Fibroblast of skin of left biceps (primary cell): ENCODE measurements at regions not wholly inside any gene's neighbourhood (a gene's known extent, or its start where the extent isn't known, plus 50 kb on each side); places are given as distances from the start of the nearest gene placed in this dataset.
"Not testable (repeated sequence)": the region's sequence is repeated elsewhere in the genome, so short reads cannot be mapped to it uniquely, and the experiment has no call there.

ENCODE experiments used
- DNase-seq, 2 experiments: peaks; one replicate each; pipeline ENCODE4 v3.0.0-alpha.2; 2013; ENCODE audit warnings: low read depth in 2 of 2

DNA sequence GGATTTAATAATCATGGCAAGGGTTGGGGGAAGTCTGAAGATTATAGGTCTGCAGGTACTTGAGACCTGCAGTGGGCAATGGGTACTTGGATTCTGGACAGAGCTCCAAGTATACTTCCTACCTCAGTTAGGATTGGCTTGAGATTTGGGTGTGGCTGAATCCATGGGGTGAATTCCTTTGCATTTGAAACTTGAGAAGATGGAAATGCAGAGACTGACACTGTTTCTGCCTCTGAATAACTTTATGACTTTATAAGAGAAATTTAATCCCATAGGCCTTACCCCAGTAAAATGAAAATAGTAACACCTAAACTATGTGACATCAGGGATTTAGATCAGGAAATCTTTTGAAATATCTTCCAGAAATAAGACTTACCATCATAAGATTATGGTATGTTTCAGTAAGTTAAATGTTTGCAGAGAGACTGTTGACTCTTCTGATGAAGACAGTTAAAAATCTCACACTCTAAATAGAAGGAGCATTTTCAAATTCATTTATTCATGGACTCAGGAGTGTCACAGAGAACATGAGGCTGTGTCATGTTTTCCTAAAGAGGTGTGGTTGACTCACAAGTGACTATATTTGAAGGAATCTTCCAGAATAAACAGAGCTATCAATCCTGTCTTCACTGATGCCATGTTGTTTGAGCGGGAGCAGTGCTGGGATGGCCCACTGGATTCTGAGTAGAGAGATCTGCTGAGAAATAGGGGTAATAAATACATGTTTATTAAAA lies 513.5 kb upstream of the NR3C2 start:
- no peak for DNase-seq

DNA sequence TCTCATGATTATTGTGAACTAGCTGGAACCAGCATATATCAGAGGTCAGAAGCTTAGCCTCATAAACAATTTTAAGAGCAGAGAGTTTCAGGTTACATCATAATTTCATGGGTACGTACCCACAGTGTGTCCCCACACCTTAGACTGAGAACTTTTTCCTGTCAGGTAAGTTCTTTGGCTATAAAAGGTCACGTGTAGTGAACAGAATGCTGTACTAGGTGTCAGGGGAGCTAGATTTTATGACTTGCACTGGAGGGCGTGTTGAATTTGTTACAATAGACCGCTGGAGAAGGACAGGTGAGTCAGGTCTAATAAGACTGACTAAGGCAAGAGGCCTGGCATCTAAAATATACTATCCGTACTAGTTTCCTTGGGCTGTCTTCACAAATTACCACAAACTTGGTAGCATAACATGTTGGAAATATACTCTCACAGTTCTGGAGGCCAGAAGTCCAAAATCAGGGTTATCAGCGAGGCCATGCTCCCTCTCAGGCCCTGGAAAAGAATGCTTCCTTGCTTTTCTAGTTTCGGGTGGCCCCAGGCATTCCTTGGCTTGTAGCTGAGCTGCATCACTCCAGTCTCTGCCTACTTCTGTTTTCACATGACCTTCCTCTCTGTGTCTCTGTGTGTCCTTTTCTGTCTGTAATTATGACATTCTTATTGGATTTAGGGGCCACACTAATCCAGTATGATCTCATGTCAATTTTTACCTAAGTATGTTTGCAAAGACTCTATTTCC lies 512.0 kb upstream of the NR3C2 start:
- no peak for DNase-seq

DNA sequence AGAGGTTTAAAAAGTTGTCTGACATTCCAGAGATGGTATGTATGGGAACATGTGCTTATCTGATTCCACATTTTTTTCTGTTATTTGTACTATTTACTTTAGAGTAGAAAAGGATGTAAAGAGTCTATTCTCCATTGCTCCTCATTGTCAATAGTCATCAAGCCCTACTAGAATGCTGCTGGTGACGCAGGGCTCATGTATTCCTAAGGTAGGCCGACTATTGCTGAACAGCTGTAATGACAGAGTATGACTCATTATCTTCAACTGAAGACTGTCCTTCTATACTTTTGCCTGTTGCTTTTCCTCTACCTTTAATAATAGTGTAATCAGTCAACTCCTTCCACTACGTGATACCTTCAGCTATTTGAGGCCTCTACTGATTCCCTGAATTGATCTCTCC lies 509.1 kb upstream of the NR3C2 start:
- no peak for DNase-seq

DNA sequence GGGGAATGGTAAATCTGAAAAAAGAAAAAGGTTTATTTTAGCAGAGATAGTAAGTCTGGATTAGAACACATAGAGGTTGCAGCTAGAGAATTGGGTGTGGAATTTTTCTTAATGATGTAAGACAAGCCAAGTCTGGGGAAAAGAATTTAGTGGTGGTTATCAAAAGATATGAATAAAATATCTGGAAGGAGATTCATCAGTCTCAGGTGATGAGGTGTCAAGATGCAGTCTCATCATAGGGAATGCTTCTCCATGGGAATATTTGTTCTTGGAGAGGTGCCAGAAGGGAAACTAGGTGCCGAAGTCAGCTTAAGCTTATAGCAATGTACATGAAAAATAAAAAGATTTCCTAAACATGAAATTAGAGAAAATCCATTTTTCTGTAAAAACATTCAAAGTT lies 504.1 kb upstream of the NR3C2 start:
- DNase-seq: no peak

- DNase-seq: no peak
Observed at GRCh38 chr4:148944839-148945219, 502.6 kb upstream of the NR3C2 start.

GRCh38 chr4:148944136-148944838 lies 502.1 kb upstream of the NR3C2 start:
- no peak for DNase-seq

DNA sequence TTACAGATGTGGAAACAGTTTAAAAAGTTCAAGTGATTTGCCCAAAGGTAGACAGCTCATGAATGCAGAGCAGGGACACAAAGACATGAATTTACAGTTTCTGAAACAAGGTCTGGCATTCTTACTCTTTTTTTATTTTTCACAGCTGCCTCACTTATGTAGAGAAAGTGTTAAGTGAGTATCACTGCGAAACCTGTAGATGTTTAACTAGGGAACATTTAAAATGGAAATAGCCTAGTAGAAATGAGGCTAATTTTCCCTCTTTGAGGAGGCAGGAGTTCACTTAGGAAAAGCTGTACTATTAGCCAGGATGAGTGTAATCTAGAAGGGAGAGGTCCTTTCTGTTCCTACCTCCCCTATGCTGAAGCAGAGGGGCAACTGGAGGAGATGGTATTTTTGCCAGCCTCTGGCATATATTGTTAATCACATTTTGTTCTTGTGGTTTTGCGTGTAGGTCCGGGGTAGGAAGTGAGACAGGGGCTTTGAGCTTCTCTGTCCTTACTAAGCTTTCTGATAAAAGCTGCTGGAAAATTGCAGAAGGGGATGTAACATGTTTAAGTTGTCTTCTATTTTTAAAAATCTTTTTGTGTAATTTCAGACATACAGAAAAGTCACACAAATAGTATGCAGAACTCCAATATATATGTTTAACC lies 492.8 kb upstream of the NR3C2 start:
- DNase-seq: no peak

DNA sequence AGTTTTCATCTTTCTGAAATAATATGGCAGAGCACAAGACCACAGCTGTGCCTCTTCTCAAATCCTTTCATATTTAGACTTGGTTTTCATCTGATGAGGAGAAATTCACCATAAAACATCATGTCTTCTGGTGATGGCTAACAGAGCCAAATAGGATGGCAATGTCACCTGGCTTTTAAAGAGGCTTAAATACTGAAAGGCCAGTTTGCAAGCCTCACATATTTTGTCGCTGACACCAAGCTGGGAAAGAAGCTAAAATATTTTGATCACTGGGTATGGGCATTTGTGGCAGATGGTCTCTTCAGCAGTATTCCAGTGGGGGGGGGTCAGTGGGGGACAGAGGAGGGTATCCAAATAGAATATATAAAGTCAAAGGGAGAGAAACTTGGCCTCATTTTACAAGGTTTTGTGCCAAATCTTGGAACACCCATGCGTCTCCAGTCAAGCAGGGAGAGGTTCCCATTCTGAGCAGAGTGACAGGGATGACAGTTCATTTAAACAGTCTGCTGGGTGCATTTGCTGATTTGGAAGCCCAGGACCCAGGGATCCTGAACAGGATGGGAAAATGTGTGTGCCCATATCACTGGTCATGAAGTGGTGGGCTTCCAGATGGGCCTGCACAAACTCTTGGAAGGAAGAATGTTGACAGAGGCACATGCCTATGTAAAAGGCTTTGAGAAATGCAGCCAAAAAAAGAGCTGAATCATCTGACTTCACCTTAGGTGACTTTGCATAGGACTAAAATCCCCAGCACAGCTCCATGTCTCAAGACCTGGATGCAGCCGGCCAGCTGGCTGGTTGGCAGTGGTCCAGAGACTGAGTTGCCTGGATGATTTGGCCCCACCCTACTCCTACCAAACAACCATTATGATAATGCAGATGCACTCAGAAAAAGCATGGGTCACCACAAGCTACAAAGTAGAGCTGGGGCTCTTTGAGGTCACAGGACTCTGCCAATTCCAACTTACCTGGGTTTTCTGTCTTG lies 484.4 kb upstream of the NR3C2 start:
- no peak for DNase-seq

- DNase-seq: no peak
Observed at GRCh38 chr4:148923881-148924280, 481.7 kb upstream of the NR3C2 start.

GRCh38 chr4:148922497-148922896 lies 480.3 kb upstream of the NR3C2 start:
- no peak for DNase-seq

DNA sequence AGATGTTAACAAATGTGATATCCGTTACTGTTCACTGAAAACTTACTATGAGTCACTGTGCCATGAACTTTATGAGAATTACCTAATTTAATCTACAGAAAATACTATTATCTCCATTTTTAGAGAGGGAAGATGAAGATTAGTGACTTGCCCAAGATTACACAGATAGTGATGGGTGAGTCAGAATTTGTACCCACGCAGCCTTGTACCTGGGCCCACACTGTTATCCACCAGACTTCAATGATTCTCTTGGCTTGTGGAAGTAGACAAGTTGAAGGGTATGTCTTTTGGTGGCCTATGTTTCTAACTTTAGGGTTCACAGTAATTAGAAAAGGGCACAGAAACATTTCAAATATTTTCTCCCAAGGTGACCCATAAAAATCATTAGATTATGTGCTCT lies 472.5 kb upstream of the NR3C2 start:
- DNase-seq: no peak

DNA sequence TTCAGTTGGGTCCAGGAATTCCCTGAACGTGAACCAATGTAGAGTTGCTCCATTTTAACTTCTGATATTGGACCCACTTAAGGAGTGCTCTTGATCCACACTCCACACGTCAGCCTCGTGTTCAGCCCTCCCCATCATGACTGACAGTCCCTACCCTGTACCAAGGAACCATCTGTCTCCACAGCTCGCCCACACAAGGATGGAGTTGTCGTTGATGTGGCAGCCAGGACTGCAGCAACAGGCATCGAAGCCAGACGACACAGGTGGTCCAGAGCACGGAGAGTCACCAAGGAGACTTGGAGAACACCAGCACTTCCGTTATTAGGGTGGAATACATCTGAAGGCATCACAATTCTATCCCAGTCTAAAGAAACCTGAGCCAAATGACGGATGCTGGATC lies 472.1 kb upstream of the NR3C2 start:
- DNase-seq: no peak

DNA sequence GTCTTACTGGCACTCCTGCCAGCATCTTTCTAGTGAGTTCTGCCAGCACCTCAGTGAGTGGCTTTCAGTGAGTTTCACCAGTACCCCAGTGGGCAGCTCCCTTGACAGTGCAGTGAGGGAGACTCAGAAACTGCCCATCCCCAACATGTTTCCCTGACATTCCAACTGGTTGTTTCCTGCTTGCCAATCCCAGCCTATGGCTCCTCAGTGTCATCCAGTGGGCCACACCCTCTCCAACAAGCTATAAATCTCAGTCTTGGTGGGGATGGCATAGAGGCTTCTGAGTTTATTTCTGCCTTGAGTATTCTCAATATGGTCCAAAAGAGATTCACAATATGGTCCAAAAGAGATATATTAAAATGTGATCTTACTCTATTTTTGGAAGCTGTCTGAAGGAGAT lies 461.2 kb upstream of the NR3C2 start:
- DNase-seq: no peak

- no peak for DNase-seq
Observed at GRCh38 chr4:148901075-148901705, 459.0 kb upstream of the NR3C2 start.

- DNase-seq: not testable (repeated sequence)
Observed at GRCh38 chr4:148898139-148898538, 455.9 kb upstream of the NR3C2 start.

DNA sequence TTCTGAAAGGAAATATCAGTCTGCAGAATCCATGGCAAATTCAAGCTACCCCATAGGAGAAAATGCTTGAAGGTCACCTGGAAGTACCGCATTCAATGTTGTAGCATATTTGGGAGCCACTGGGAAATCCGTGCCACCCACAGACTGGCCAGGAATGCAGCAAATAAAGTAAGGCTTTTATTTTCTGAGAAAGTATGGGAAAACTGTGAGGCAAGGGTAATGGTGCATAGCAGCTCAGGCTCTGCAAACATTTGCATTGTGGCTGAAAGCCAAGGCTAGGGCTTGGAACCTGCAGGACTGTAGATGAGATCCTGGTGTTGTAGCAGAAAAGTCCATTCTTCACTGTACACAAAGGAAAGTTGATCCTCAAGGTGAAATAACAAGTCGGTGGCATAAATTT lies 450.9 kb upstream of the NR3C2 start:
- no peak for DNase-seq

DNA sequence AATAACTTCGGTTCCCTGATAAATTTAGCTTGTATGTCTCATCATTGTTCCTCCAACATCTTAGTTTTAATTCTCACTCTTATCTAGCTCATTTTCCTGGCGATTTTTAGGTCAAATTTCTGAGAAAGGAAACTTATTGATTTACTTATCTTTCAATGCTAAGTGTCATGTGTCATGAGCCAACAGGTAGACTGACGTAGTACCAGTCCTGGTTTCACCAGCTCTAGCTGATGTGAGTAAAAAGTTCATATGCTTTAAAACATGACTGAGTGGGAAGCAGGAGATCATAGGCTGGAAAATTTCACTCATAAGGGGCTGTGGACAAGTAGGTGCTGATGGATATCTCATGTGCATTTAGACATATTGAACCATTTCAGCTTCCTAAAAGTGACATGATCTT lies 441.7 kb upstream of the NR3C2 start:
- DNase-seq: no peak

GRCh38 chr4:148883435-148883834 lies 441.2 kb upstream of the NR3C2 start:
- DNase-seq: no peak

GRCh38 chr4:148881860-148882643 lies 439.8 kb upstream of the NR3C2 start:
- DNase-seq: no peak

DNA sequence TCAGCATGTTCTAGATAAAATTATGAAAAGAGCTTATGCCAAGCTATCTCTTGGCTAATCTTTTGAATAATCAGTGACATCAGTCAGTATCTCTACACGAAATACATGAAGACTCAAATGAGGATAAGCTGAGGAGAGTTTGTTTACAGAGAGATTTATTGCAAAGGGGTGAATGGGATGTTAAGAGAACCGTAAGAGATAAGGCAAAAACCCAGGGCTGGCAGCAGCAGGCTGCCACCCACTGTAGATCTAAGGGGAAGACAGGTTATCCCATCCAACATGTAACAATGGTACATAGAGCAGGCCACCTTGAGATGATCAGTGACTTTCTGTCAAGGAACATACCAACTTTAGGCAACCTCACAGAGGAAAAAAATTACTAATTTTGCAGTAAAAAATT lies 432.1 kb upstream of the NR3C2 start:
- DNase-seq: no peak
